Choroid plexus epithelial cell (primary cell): ENCODE measurements at regions not wholly inside any gene's neighbourhood (a gene's known extent, or its start where the extent isn't known, plus 50 kb on each side); places are given as distances from the start of the nearest gene placed in this dataset.

Experiments
- DNase-seq: peaks from one replicate; pipeline ENCODE4 v3.0.0-alpha.2; 2010; ENCODE audit warnings: low read depth
- H3K4me3 ChIP-seq: 2 replicates; pipeline ENCODE4 v1.5.1; 2011; ENCODE audit warnings: low read depth, mild to moderate bottlenecking, control low read depth, low read length, moderate library complexity
- TF ChIP-seq, protein P1 (sequence below): conservative IDR thresholded peaks from 2 replicates; pipeline ENCODE4 v1.5.1; 2011; ENCODE audit warnings: low read depth, mild to moderate bottlenecking, control low read depth, inconsistent platforms, low read length, moderate library complexity

DNA sequence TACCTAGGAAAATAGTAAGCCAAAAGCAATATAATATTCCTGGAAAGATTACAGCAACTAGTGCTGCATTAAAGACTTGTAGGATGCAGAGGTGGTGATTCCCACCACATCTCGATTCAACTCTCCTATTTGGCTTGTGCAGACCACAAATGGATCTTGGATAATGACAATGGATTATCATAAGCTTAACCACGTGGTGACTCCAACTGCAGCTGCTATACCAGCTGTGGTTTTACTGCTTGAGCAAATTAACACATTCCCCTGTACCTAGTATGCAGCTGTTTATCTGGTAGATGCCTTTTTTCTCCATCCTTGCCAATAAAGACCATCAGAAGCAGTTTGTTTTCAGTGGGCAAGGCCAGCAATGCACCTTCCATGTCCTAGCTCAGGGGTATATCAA, 542.7 kb upstream of the ADGRL4 start:
- no peak overlapping the region for H3K4me3 ChIP-seq
- TF ChIP-seq, protein P1, sequence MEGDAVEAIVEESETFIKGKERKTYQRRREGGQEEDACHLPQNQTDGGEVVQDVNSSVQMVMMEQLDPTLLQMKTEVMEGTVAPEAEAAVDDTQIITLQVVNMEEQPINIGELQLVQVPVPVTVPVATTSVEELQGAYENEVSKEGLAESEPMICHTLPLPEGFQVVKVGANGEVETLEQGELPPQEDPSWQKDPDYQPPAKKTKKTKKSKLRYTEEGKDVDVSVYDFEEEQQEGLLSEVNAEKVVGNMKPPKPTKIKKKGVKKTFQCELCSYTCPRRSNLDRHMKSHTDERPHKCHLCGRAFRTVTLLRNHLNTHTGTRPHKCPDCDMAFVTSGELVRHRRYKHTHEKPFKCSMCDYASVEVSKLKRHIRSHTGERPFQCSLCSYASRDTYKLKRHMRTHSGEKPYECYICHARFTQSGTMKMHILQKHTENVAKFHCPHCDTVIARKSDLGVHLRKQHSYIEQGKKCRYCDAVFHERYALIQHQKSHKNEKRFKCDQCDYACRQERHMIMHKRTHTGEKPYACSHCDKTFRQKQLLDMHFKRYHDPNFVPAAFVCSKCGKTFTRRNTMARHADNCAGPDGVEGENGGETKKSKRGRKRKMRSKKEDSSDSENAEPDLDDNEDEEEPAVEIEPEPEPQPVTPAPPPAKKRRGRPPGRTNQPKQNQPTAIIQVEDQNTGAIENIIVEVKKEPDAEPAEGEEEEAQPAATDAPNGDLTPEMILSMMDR = no peak
- no peak for DNase-seq

DNA sequence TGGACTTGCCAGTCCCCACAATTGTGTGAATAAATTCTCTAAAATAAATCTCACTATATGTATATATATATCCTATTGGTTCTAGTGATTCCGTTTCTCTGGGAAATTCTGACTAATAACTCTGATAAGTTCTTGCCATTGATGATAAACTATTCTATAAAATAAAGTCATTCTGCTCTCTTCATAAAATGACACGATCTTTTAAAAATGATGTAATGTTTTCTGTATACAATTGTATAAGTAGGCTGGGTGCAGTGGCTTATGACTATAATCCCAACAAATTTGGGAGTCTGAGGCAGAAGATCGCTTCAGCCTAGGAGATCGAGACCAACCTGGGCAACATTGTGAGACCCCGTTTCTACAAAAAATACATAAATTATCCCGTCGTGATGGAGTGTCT, 541.0 kb upstream of the ADGRL4 start:
- no peak overlapping the region for H3K4me3 ChIP-seq
- DNase-seq = no peak
- TF ChIP-seq, protein P1 = no peak

DNA sequence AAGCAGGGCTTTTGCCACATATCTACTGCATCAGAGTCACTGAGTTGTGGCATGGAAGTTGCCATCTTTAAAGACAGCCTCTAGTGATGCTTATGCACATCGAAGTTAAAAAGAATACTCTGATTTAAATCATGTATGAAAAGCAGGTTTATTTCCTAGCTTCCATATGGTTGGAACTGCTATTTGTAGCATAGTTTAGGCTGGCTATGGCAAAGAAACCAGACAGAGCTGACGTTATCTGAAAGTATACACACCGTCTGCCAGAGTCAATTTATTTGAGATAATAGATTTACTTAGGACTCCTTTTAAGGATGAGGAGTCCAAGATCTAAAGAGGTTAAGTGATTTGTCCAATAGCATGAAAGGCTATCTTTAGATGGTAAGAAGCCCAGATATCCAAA, 536.9 kb upstream of the ADGRL4 start:
- no peak for DNase-seq
- H3K4me3 ChIP-seq = no peak overlapping the region
- TF ChIP-seq, protein P1 = no peak

DNA sequence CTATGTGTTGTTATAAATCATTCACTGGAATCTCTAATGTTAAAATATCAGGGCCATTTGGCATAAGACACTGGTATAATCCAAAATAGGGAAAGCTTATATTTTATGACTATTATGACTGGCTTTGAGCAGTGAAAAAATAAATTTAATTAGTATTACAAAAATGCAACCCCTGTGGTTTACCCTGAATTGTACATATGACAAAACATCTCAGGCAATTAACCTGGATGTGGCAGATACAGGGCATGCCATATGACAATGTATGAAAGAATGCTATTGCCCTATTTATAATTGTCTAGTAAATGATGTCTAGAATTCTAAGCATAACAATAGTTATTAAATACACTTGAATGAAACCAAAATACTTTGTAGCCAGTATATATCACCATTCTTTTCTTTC, 532.5 kb upstream of the ADGRL4 start:
- TF ChIP-seq, protein P1 = no peak
- no peak overlapping the region for H3K4me3 ChIP-seq
- DNase-seq = no peak

DNA sequence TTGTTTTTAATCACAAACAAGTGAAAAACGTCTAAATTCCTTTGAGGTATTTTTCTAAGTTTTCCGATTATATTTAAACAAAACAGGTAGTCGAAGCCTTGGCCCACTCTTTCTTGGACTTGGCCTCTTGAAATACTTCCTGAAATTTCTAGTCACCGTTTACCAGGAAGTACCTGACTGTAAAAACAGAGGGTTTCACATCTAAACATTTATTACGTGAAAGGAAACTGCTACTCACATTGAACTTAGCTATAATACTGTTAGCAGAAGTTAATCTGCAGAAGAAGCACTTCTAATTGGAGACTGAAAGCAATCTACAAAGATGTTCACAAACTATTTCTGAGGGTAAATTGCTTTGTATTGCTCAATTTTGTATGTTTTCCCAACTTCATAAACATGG, 526.0 kb upstream of the ADGRL4 start:
- TF ChIP-seq, protein P1 = no peak
- H3K4me3 ChIP-seq = no peak overlapping the region
- DNase-seq = no peak

DNA sequence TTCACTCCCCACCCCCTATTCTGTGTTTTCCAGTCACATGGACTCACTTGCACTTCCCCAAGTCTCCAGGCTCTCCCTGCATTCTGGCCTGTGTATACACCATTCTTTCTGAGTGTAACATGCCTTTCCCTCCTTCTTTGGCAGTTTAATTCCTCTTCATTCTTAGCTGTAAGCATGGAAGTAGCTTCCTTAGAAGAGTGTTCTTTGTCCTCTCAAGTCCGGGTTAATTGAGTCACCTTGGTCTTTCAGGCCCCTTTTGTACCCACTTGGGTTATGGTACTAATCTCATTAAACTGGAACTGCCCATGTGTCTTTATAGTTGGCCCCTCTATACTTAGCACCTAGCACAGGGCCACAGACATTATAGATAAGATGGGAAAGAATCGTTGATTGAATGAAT, 525.3 kb upstream of the ADGRL4 start:
- no peak for DNase-seq
- H3K4me3 ChIP-seq = no peak overlapping the region
- TF ChIP-seq, protein P1 = no peak

DNA sequence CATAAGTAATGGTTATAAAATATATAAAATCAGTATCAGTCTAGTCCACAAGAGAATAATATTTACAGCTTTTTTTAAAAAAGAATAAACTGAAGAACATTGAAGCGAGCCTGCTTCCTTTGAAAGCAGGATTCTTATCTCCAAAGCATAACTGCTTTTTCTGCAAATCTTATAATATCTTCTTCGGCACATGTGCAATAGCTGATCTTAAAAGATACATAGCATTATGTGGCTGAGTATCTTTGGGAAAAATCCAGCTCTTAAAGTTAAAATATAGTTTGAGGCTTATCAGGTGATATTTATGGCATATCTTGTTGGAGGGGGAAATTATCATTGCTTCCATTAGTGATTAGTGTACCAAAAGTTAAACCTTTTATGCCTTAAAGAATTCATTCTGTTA, 523.9 kb upstream of the ADGRL4 start:
- TF ChIP-seq, protein P1 = no peak
- no peak overlapping the region for H3K4me3 ChIP-seq
- DNase-seq = no peak
